SK-N-SH (cell line): ENCODE measurements at regions not wholly inside any gene's neighbourhood (a gene's known extent, or its start where the extent isn't known, plus 50 kb on each side); places are given as distances from the start of the nearest gene placed in this dataset.

ENCODE experiments used
- EP300 ChIP-seq, 2 experiments: IDR thresholded peaks; 2 replicates each; pipeline versions ENCODE4 v1.4.0 to v1.6.1; 2012; ENCODE audit warnings: borderline replicate concordance in 1 of 2, low read depth in 1 of 2, low read length in 1 of 2
- FOSL2 ChIP-seq: IDR thresholded peaks from 2 replicates; pipeline ENCODE4 v1.4.0; 2012; ENCODE audit warnings: low read depth, mild to moderate bottlenecking, moderate library complexity, borderline replicate concordance
- FOXM1 ChIP-seq: IDR thresholded peaks from 2 replicates; pipeline ENCODE4 v1.4.0; 2012; ENCODE audit warnings: low read depth, mild to moderate bottlenecking
- MAX ChIP-seq: IDR thresholded peaks from 2 replicates; pipeline ENCODE4 v1.4.0; 2012; ENCODE audit warnings: low read depth
- MEF2A ChIP-seq: IDR thresholded peaks from 2 replicates; pipeline ENCODE4 v1.4.0; 2012; ENCODE audit warnings: low read depth, borderline replicate concordance
- RFX5 ChIP-seq: IDR thresholded peaks from 2 replicates; pipeline ENCODE4 v1.6.1; 2012; ENCODE audit warnings: mild to moderate bottlenecking, improper control_type of control experiment, low read length
- TAF1 ChIP-seq: IDR thresholded peaks from 2 replicates; pipeline ENCODE4 v1.6.1; 2012; ENCODE audit warnings: low read depth, mild to moderate bottlenecking, low read length, moderate library complexity, borderline replicate concordance
- TF ChIP-seq, protein P1 (sequence below): fragments of 200-600 bp; sonication (generic); IDR thresholded peaks from 2 replicates; pipeline ENCODE4 v1.6.1; 2017; ENCODE audit warnings: antibody characterized with exemption, mild to moderate bottlenecking, moderate library complexity
- TF ChIP-seq, protein P2 (sequence below): IDR thresholded peaks from 2 replicates; pipeline ENCODE4 v1.6.1; 2012; ENCODE audit warnings: mild to moderate bottlenecking, low read depth, low read length, moderate library complexity

DNA sequence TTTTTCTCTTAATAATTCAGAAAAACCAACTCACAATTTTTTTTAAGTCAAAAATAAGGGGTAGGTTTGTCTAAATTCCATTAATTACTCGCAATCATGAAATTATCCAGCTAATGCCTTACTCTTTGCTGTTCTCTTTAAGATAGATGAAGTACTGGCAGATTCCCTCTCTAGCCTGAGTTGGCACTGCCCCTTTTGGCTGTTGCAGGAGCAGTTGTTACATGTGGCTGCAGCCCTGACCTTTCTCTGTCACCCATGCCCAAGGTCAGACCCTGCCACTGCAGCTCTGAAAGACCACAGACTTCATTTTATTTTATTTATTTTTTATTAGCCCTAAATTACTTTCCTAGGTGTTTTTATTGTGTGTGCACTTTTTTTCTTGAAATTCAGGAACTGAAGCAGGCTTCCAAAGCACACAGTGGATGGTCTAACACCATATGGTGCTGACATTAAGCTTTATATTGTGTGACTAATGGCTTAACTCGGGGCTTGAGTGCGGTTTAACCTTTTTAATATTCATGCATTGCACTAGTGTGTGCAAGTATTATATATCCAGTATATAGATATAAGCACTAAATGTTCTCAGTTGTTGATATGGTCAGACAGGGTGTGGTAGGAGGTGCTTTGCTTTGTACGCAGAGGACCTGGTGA, 313.0 kb downstream of the CDH2 start:
- TF ChIP-seq, protein P1, sequence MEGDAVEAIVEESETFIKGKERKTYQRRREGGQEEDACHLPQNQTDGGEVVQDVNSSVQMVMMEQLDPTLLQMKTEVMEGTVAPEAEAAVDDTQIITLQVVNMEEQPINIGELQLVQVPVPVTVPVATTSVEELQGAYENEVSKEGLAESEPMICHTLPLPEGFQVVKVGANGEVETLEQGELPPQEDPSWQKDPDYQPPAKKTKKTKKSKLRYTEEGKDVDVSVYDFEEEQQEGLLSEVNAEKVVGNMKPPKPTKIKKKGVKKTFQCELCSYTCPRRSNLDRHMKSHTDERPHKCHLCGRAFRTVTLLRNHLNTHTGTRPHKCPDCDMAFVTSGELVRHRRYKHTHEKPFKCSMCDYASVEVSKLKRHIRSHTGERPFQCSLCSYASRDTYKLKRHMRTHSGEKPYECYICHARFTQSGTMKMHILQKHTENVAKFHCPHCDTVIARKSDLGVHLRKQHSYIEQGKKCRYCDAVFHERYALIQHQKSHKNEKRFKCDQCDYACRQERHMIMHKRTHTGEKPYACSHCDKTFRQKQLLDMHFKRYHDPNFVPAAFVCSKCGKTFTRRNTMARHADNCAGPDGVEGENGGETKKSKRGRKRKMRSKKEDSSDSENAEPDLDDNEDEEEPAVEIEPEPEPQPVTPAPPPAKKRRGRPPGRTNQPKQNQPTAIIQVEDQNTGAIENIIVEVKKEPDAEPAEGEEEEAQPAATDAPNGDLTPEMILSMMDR, result no peak
- TF ChIP-seq EP300 (IDR thresholded peaks at IDR 0.05; ENCODE audit: borderline replicate concordance in 1 of 2, low read depth in 1 of 2, low read length in 1 of 2) (no peak), RFX5 (no peak), MAX (no peak), FOXM1 (no peak), MEF2A (no peak), TAF1 (no peak), FOSL2 (no peak)
- TF ChIP-seq, protein P2, sequence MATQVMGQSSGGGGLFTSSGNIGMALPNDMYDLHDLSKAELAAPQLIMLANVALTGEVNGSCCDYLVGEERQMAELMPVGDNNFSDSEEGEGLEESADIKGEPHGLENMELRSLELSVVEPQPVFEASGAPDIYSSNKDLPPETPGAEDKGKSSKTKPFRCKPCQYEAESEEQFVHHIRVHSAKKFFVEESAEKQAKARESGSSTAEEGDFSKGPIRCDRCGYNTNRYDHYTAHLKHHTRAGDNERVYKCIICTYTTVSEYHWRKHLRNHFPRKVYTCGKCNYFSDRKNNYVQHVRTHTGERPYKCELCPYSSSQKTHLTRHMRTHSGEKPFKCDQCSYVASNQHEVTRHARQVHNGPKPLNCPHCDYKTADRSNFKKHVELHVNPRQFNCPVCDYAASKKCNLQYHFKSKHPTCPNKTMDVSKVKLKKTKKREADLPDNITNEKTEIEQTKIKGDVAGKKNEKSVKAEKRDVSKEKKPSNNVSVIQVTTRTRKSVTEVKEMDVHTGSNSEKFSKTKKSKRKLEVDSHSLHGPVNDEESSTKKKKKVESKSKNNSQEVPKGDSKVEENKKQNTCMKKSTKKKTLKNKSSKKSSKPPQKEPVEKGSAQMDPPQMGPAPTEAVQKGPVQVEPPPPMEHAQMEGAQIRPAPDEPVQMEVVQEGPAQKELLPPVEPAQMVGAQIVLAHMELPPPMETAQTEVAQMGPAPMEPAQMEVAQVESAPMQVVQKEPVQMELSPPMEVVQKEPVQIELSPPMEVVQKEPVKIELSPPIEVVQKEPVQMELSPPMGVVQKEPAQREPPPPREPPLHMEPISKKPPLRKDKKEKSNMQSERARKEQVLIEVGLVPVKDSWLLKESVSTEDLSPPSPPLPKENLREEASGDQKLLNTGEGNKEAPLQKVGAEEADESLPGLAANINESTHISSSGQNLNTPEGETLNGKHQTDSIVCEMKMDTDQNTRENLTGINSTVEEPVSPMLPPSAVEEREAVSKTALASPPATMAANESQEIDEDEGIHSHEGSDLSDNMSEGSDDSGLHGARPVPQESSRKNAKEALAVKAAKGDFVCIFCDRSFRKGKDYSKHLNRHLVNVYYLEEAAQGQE, result no peak
